AG09319 (cell line): ENCODE measurements at regions not wholly inside any gene's neighbourhood (a gene's known extent, or its start where the extent isn't known, plus 50 kb on each side); places are given as distances from the start of the nearest gene placed in this dataset.
A peak's percentile ranks its signal among the peaks of the same experiment; 100 is the strongest.
"Not testable (repeated sequence)": the region's sequence is repeated elsewhere in the genome, so short reads cannot be mapped to it uniquely, and the experiment has no call there.

ENCODE experiments used
- DNase-seq: peaks from one replicate; pipeline ENCODE4 v3.0.0-alpha.2; 2010; ENCODE audit warnings: low read depth; ENCODE audit errors: extremely low read depth
- CTCF ChIP-seq: IDR thresholded peaks from 2 replicates; pipeline ENCODE4 v1.5.1; 2011; ENCODE audit warnings: low read depth, mild to moderate bottlenecking, inconsistent platforms, low read length, moderate library complexity

- DNase-seq, result not testable (repeated sequence)
Observed at GRCh38 chr1:121097127-121097866, 86.8 kb downstream of the FAM72B start.

GRCh38 chr1:121097867-121098215 is 86.3 kb downstream of the FAM72B start:
- DNase-seq, result not testable (repeated sequence)

More at GRCh38 chr1:121097127-121097866, 86.8 kb downstream of the FAM72B start:
- TF ChIP-seq CTCF, result peak; percentile 34

GRCh38 chr1:121109025-121109424 is 75.1 kb downstream of the FAM72B start:
- not testable (repeated sequence) for DNase-seq

GRCh38 chr1:121116522-121117297 is 67.4 kb downstream of the FAM72B start:
- not testable (repeated sequence) for DNase-seq

- DNase-seq, result not testable (repeated sequence)
Observed at GRCh38 chr1:121117298-121117611, 66.9 kb downstream of the FAM72B start.

- DNase-seq, result not testable (repeated sequence)
Observed at GRCh38 chr1:121117622-121118479, 66.3 kb downstream of the FAM72B start.
